DMS153 (cell line): ENCODE measurements at regions not wholly inside any gene's neighbourhood (a gene's known extent, or its start where the extent isn't known, plus 50 kb on each side); places are given as distances from the start of the nearest gene placed in this dataset.

Experiments
- DNase-seq: peaks from one replicate; lab custom pipeline; 2025; lab: John Stamatoyannopoulos, UW

GRCh38 chr1:209430107-209430506, 153.4 kb upstream of the CAMK1G start:
- DNase-seq = no peak

GRCh38 chr1:209430821-209431259, 152.7 kb upstream of the CAMK1G start:
- DNase-seq = no peak

- DNase-seq = no peak
These were observed 152.1 kb upstream of the CAMK1G start for GRCh38 chr1:209431402-209431801.

DNA sequence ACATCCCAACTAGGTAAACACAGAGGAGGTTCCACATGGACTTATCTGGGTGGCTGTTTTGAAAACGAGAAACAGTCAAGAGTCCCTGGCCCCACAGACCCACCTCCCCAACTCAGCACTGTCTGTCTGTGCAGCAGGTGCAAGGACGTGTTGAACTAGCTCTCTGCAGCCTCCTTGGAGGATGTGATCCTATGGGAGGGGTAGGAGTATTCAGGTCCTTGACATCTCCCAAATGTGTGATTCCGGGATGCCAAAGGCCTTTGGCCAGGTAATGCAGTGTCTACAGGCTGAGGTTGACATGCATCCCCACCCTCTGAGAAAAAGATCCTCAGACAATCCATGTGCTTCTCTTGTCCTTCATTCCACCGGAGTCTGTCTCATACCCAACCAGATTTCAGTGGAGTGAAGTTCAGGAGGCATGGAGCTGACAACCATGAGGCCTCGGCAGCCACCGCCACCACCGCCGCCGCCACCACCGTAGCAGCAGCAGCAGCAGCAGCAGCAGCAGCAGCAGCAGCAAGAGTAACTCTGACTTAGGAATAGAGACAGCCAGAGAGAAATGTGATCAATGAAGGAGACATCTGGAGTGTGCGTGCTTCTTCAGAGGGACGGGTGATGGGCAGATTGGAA, 151.6 kb upstream of the CAMK1G start:
- no peak for DNase-seq

DNA sequence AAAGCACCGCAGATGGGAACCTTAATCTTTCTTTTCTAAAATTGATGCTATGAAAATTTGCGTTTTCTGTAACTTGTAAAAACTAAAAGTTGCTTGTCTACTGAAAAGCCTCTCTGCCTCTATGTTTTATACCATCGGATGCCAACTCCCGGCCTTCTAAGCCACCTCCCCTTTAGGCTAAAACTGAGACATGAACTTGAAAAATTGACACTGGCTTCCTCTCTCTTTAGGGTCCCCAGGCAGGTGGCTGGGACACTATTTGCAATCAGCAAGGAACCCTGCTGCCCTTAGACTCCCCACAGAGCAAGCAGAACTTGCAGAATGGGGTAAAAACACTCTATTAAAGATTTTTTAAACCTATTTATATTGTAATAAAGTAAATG, 151.1 kb upstream of the CAMK1G start:
- no peak for DNase-seq

GRCh38 chr1:209433649-209434031, 149.9 kb upstream of the CAMK1G start:
- DNase-seq = no peak

GRCh38 chr1:209434066-209434465, 149.4 kb upstream of the CAMK1G start:
- no peak for DNase-seq

GRCh38 chr1:209434631-209435217, 148.8 kb upstream of the CAMK1G start:
- no peak for DNase-seq

GRCh38 chr1:209435654-209436566, 147.6 kb upstream of the CAMK1G start:
- peak; percentile 78 for DNase-seq

GRCh38 chr1:209439828-209440227, 143.7 kb upstream of the CAMK1G start:
- DNase-seq = no peak

- DNase-seq = no peak
These were observed 140.1 kb upstream of the CAMK1G start for GRCh38 chr1:209443361-209443931.

DNA sequence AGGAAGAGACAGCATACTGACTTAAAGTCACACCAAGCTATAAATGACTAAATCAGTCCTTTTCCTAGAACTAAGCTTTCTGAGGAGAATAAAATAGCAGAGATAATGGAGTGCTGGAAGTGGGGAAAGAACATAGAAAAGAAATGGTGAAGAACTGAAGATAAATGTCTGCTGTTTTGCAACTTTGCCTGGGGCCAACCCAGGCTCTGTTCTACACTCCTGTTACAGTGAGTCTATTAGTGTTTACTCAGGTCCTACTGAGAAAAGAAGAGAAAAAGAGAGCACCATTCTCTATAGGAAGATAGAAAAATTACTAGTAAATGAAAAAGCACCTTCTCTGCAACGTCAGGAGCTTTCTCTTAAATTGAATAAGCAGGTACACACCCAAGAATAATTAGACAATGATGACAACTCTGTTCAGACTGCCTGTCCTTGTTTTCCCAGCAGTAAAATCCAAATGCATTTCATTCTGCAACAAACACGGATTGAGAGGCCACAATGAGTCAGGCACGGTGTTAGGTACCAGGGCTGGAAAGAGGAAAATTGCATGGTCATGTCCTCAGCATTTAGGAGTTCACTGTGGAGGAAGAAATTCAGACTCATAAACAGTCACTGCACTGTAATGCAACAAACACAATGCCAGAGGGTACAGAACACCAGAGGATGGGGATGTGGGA, 139.4 kb upstream of the CAMK1G start:
- DNase-seq = no peak

GRCh38 chr1:209444961-209445360, 138.6 kb upstream of the CAMK1G start:
- no peak for DNase-seq

DNA sequence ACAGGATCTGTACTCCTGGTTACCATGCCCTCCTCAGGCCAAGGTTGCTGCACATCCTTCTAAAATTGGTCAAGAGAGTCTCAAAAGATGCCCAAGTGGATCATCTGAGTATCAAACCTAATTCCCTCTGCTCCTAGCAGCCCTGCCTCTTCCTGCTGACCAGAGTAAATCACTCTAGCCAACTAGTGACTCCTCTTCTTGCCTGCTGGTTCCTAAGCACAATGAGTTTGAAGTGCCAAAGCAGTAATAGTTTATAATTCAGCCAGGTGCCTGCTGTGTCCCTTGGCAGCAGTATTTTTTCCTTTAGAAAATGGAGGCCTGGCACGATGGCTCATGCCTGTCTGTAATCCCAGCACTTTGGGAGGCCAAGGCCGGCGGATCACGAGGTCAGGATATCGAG, 137.9 kb upstream of the CAMK1G start:
- DNase-seq = no peak

DNA sequence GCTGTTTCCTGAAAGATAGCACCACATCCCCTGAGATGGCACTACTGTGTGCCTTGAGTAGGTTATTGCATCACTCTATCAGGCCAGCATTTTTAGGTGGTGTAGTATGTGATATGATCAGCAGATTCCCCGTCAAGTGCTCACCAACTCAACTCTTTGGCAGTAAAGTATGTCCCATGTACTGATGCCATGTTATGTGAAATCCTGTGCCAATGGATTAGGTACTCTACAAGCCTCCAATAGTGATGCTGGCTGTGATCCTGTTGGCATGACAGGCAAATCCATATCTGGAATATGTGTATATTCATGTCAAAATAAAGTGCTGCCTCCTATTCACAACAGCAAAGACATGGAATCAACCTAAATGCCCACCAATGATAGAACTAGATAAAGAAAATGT, 137.2 kb upstream of the CAMK1G start:
- DNase-seq = no peak

- no peak for DNase-seq
These were observed 129.0 kb upstream of the CAMK1G start for GRCh38 chr1:209454340-209454994.

- no peak for DNase-seq
These were observed 128.4 kb upstream of the CAMK1G start for GRCh38 chr1:209455145-209455544.

DNA sequence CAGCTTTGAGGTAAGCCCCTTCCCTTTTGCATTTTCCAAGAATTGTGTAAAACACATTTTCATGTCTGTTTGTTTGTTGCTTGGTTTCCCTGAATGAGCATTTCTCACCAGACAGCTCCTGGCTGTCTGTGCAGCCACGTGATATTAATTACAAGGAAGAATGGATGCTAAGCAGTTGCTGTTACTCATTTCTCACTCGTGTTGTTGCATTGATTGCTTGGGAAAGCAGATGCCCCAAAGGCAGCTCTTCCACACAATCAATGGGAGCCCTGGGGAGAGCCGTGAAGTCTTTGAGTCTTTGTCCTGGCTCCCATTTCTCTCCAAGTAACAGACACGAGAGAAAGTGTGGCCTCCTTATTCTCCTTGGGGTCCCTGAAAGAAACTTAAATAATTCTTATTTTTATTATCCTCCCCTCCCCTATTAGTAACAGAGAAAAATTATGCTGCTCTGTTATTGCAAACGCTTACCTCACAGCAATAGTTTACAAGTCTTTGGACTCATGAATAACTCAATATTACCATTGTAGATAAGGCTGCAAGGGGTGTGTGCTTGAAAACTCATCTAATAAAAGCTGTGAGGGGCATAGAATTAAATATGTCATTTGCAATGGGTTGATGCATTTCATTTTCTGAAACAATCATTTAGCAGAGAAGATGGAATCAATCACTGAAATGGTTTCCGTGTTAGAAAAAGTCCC, 127.7 kb upstream of the CAMK1G start:
- no peak for DNase-seq

- DNase-seq = peak; percentile 79
These were observed 126.6 kb upstream of the CAMK1G start for GRCh38 chr1:209456878-209457277.

DNA sequence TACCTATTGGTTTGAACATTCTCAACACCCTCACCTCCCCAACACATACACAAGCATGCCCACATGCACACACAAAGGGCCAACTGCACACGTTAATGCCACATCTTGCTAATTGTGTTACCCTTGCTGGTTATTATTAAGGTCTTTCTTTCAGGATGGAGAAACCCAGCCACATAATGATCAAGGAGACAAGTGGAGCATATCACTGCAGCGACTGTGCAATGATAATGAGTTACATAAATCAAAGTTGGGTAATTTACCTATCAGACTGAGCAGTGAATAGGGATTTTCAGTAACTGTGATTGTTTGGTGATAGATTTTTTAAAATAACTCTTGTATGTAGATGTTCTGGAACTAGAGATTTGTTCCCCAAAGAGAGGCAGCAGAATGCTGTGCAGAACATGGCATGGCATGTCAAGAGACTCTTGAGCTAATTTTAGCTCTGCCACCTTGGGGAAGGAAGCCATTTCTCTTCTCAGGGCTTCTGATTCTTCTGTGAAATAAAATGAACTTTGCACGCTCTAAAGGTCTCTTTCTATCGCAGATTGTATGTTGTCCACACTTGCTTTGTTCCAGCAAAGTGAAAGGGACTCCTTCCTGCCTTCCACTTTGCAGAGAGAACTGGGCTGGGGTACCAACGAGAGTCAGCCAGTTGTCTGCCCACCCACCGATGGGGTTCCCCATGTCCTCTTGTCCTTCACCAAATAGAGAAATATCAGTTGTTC, 126.0 kb upstream of the CAMK1G start:
- no peak for DNase-seq
